SK-N-SH treated with all-trans-retinoic acid at 6 μM for 48 hours (cell line): ENCODE measurements at regions not wholly inside any gene's neighbourhood (a gene's known extent, or its start where the extent isn't known, plus 50 kb on each side); places are given as distances from the start of the nearest gene placed in this dataset.

Experiments used
- ARNTL ChIP-seq: fragments of 450-650 bp; formaldehyde crosslinking; IDR thresholded peaks from 2 replicates; pipeline ENCODE4 v1.5.0; 2020; ENCODE audit warnings: low read depth, mild to moderate bottlenecking, moderate library complexity, borderline replicate concordance
- CREB5 ChIP-seq: fragments of 250-450 bp; sonication (Bioruptor Pico); IDR thresholded peaks from 2 replicates; pipeline ENCODE4 v1.5.1; 2020; ENCODE audit warnings: low read depth, mild to moderate bottlenecking, moderate library complexity
- ISL1 ChIP-seq: fragments of 250-450 bp; sonication (Bioruptor Pico); IDR thresholded peaks from 2 replicates; pipeline ENCODE4 v2.1.2; 2022; ENCODE audit warnings: mild to moderate bottlenecking, moderate library complexity
- OSR1 ChIP-seq: fragments of 250-450 bp; sonication (Bioruptor Pico); IDR thresholded peaks from 2 replicates; pipeline ENCODE4 v1.8.0; 2022; ENCODE audit warnings: moderate library complexity, mild to moderate bottlenecking, inconsistent platforms
- TCF4 ChIP-seq: fragments of 250-450 bp; sonication (Bioruptor Pico); IDR thresholded peaks from 2 replicates; pipeline ENCODE4 v1.8.0; 2021; ENCODE audit warnings: mild to moderate bottlenecking, moderate library complexity, borderline replicate concordance
- ZFP30 ChIP-seq: fragments of 450-650 bp; formaldehyde crosslinking; IDR thresholded peaks from 2 replicates; pipeline ENCODE4 v1.5.0; 2022; ENCODE audit warnings: mild to moderate bottlenecking, moderate library complexity

- TF ChIP-seq ISL1 (CRISPR knock-in tag): no peak
- no peak for TF ChIP-seq CREB5 (CRISPR knock-in tag)
- no peak for TF ChIP-seq TCF4 (CRISPR knock-in tag)
- no peak for TF ChIP-seq OSR1 (CRISPR knock-in tag)
- TF ChIP-seq ZFP30: no peak
- no peak for TF ChIP-seq ARNTL (CRISPR knock-in tag)
Observed at GRCh38 chr21:27589781-27590180, 622.9 kb upstream of the ADAMTS5 start.
